ENCODE measurements at regions not wholly inside any gene's neighbourhood (a gene's known extent, or its start where the extent isn't known, plus 50 kb on each side); places are given as distances from the start of the nearest gene placed in this dataset.

- no peaks in the 10 kb centered on the region for H3K36me3 ChIP-seq (ENCODE audit: control insufficient read depth, insufficient read depth, low read length)
- no peak overlapping the region for H3K4me3 ChIP-seq (ENCODE audit: extremely low read depth, insufficient read depth, low read length, poor library complexity, severe bottlenecking)
- H3K9me3 ChIP-seq (ENCODE audit: control insufficient read depth, low read length), result no peaks in the 10 kb centered on the region
- 50 to 60% methylated on average over 5 to 8 of the region's 8 CpGs for WGBS, 2 experiments (ENCODE audit: insufficient coverage in 2 of 2)
- H3K4me1 ChIP-seq (ENCODE audit: control insufficient read depth, insufficient read depth, low read length, poor library complexity, severe bottlenecking), result no peaks in the 10 kb centered on the region
- no peak overlapping the region for H3K27ac ChIP-seq (ENCODE audit: low read depth, low read length, severe bottlenecking)
These were observed 242.6 kb upstream of the IRX4 start for GRCh38 chr5:2125171-2125900.

- Histone ChIP-seq H3K4me3 (ENCODE audit: extremely low read depth, insufficient read depth, low read length, poor library complexity, severe bottlenecking) (no peak overlapping the region), H3K9me3 (ENCODE audit: control insufficient read depth, low read length) (no peaks in the 10 kb centered on the region), H3K36me3 (ENCODE audit: control insufficient read depth, insufficient read depth, low read length) (no peaks in the 10 kb centered on the region), H3K27ac (ENCODE audit: low read depth, low read length, severe bottlenecking) (no peak overlapping the region), H3K4me1 (ENCODE audit: control insufficient read depth, insufficient read depth, low read length, poor library complexity, severe bottlenecking) (no peaks in the 10 kb centered on the region)
- WGBS, 2 experiments (ENCODE audit: insufficient coverage in 2 of 2), result 91 to 92% methylated on average over 12 to 13 of the region's 14 CpGs
These were observed 241.9 kb upstream of the IRX4 start for GRCh38 chr5:2124434-2125170.

- no peak overlapping the region for H3K27ac ChIP-seq (ENCODE audit: low read depth, low read length, severe bottlenecking)
- no peaks in the 10 kb centered on the region for H3K4me1 ChIP-seq (ENCODE audit: control insufficient read depth, insufficient read depth, low read length, poor library complexity, severe bottlenecking)
- WGBS, 2 experiments (ENCODE audit: insufficient coverage in 2 of 2), result 84 to 90% methylated on average over 5 to 7 of the region's 7 CpGs
- no peak overlapping the region for H3K4me3 ChIP-seq (ENCODE audit: extremely low read depth, insufficient read depth, low read length, poor library complexity, severe bottlenecking)
- no peaks in the 10 kb centered on the region for H3K9me3 ChIP-seq (ENCODE audit: control insufficient read depth, low read length)
- no peaks in the 10 kb centered on the region for H3K36me3 ChIP-seq (ENCODE audit: control insufficient read depth, insufficient read depth, low read length)
These were observed 241.1 kb upstream of the IRX4 start for GRCh38 chr5:2123874-2124273.

GRCh38 chr5:2120361-2120760 lies 237.6 kb upstream of the IRX4 start:
- no peak overlapping the region for H3K4me3 ChIP-seq (ENCODE audit: extremely low read depth, insufficient read depth, low read length, poor library complexity, severe bottlenecking)
- 92% methylated on average over 2 of the region's 4 CpGs; no CpG with 5 or more reads in 1 of the 2 experiments for WGBS, 2 experiments (ENCODE audit: insufficient coverage in 2 of 2)
- no peaks in the 10 kb centered on the region for H3K4me1 ChIP-seq (ENCODE audit: control insufficient read depth, insufficient read depth, low read length, poor library complexity, severe bottlenecking)
- no peaks in the 10 kb centered on the region for H3K36me3 ChIP-seq (ENCODE audit: control insufficient read depth, insufficient read depth, low read length)
- no peak overlapping the region for H3K27ac ChIP-seq (ENCODE audit: low read depth, low read length, severe bottlenecking)
- H3K9me3 ChIP-seq (ENCODE audit: control insufficient read depth, low read length), result no peaks in the 10 kb centered on the region

- Histone ChIP-seq H3K4me1 (ENCODE audit: control insufficient read depth, insufficient read depth, low read length, poor library complexity, severe bottlenecking) (no peaks in the 10 kb centered on the region), H3K9me3 (ENCODE audit: control insufficient read depth, low read length) (no peaks in the 10 kb centered on the region), H3K4me3 (ENCODE audit: extremely low read depth, insufficient read depth, low read length, poor library complexity, severe bottlenecking) (no peak overlapping the region), H3K36me3 (ENCODE audit: control insufficient read depth, insufficient read depth, low read length) (no peaks in the 10 kb centered on the region), H3K27ac (ENCODE audit: low read depth, low read length, severe bottlenecking) (no peak overlapping the region)
- WGBS, 2 experiments (ENCODE audit: insufficient coverage in 2 of 2), result 82 to 85% methylated on average over 2 to 3 of the region's 6 CpGs
These were observed 236.8 kb upstream of the IRX4 start for GRCh38 chr5:2119573-2119972.

GRCh38 chr5:2113348-2114131 lies 230.8 kb upstream of the IRX4 start:
- Histone ChIP-seq H3K36me3 (ENCODE audit: control insufficient read depth, insufficient read depth, low read length) (no peaks in the 10 kb centered on the region), H3K9me3 (ENCODE audit: control insufficient read depth, low read length) (no peaks in the 10 kb centered on the region), H3K27ac (ENCODE audit: low read depth, low read length, severe bottlenecking) (no peak overlapping the region), H3K4me1 (ENCODE audit: control insufficient read depth, insufficient read depth, low read length, poor library complexity, severe bottlenecking) (no peaks in the 10 kb centered on the region), H3K4me3 (ENCODE audit: extremely low read depth, insufficient read depth, low read length, poor library complexity, severe bottlenecking) (no peak overlapping the region)
- 95 to 96% methylated on average over 7 to 9 of the region's 9 CpGs for WGBS, 2 experiments (ENCODE audit: insufficient coverage in 2 of 2)

GRCh38 chr5:2112173-2113025 lies 229.7 kb upstream of the IRX4 start:
- 94 to 95% methylated on average over 24 to 25 of the region's 28 CpGs for WGBS, 2 experiments (ENCODE audit: insufficient coverage in 2 of 2)

GRCh38 chr5:2111569-2112105 lies 228.9 kb upstream of the IRX4 start:
- no peak overlapping the region for H3K4me3 ChIP-seq (ENCODE audit: extremely low read depth, insufficient read depth, low read length, poor library complexity, severe bottlenecking)
- 91 to 95% methylated on average over 33 to 35 of the region's 36 CpGs for WGBS, 2 experiments (ENCODE audit: insufficient coverage in 2 of 2)
- no peaks in the 10 kb centered on the region for H3K9me3 ChIP-seq (ENCODE audit: control insufficient read depth, low read length)
- no peaks in the 10 kb centered on the region for H3K4me1 ChIP-seq (ENCODE audit: control insufficient read depth, insufficient read depth, low read length, poor library complexity, severe bottlenecking)
- no peaks in the 10 kb centered on the region for H3K36me3 ChIP-seq (ENCODE audit: control insufficient read depth, insufficient read depth, low read length)
- no peak overlapping the region for H3K27ac ChIP-seq (ENCODE audit: low read depth, low read length, severe bottlenecking)

More at GRCh38 chr5:2112173-2113025, 229.7 kb upstream of the IRX4 start:
- Histone ChIP-seq H3K4me1 (ENCODE audit: control insufficient read depth, insufficient read depth, low read length, poor library complexity, severe bottlenecking) (no peaks in the 10 kb centered on the region), H3K27ac (ENCODE audit: low read depth, low read length, severe bottlenecking) (no peak overlapping the region), H3K36me3 (ENCODE audit: control insufficient read depth, insufficient read depth, low read length) (no peaks in the 10 kb centered on the region), H3K9me3 (ENCODE audit: control insufficient read depth, low read length) (no peaks in the 10 kb centered on the region), H3K4me3 (ENCODE audit: extremely low read depth, insufficient read depth, low read length, poor library complexity, severe bottlenecking) (no peak overlapping the region)

- Histone ChIP-seq H3K9me3 (ENCODE audit: control insufficient read depth, low read length) (no peaks in the 10 kb centered on the region), H3K27ac (ENCODE audit: low read depth, low read length, severe bottlenecking) (no peak overlapping the region), H3K36me3 (ENCODE audit: control insufficient read depth, insufficient read depth, low read length) (no peaks in the 10 kb centered on the region), H3K4me3 (ENCODE audit: extremely low read depth, insufficient read depth, low read length, poor library complexity, severe bottlenecking) (no peak overlapping the region), H3K4me1 (ENCODE audit: control insufficient read depth, insufficient read depth, low read length, poor library complexity, severe bottlenecking) (no peaks in the 10 kb centered on the region)
- WGBS, 2 experiments (ENCODE audit: insufficient coverage in 2 of 2), result 93 to 96% methylated on average over 16 to 17 of the region's 17 CpGs
These were observed 228.3 kb upstream of the IRX4 start for GRCh38 chr5:2110934-2111462.
